Activated CD4-positive, alpha-beta T cell treated with anti-CD3 and anti-CD28 coated beads for 4 hours (primary cell): ENCODE measurements at regions not wholly inside any gene's neighbourhood (a gene's known extent, or its start where the extent isn't known, plus 50 kb on each side); places are given as distances from the start of the nearest gene placed in this dataset.

ENCODE experiments used
- DNase-seq, 2 donors: peaks; one replicate each; pipeline ENCODE4 v3.0.0-alpha.2; 2020

GRCh38 chr6:40743226-40743625 is 156.1 kb upstream of the LRFN2 start:
- no peak for DNase-seq

- no peak for DNase-seq
Observed at GRCh38 chr6:40740518-40740917, 153.4 kb upstream of the LRFN2 start.

DNA sequence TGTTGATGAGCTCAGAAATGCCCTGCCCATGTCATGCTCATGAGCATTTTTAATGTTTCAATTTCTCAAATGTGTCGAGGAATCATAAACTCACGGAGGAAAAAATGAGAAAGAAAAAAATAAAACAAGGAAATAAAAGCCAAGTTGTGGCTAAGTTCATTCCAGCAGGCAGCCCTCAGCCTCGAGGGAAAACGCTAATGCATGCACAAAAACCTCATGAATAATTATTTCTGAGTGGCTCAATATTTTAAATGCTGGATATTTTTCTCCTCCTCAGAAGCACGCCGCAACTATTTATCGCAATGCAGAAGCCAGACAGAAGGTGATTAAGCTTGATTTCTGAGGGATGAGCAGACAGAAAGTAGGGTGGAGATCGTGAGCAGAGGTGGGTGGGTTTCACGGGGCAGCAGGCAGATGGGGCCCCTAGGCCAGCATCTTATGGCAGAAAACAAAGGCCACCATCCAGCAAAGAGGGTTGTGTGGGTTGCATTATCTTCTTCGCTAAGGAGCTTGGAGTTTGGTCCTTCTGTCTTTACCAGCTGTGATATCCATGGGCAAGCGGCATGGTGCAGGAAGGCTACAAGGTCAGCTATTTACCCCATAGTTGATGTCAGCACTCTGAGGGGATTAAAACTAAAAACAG is 151.5 kb upstream of the LRFN2 start:
- DNase-seq = no peak

DNA sequence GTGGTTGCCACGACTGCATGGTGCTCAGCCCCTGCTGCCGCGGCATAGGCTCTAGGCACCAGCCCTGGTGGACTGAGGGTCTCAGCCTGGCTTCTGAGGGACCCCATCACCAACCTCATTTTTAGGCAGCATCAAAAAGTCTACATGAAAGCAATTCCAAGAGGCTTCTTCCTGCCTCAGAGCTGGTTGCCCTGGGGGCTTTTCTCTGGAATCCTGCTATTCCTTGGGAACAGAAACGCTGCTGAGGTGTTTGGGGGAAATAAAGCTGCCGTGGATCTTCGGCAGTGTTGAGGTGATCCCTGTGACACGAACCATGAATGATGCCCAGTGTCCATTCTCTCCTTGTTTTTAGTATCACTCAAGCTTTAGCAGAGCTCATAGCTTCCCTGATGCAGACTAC is 148.4 kb upstream of the LRFN2 start:
- no peak for DNase-seq

GRCh38 chr6:40735121-40735520 is 148.0 kb upstream of the LRFN2 start:
- no peak for DNase-seq

DNA sequence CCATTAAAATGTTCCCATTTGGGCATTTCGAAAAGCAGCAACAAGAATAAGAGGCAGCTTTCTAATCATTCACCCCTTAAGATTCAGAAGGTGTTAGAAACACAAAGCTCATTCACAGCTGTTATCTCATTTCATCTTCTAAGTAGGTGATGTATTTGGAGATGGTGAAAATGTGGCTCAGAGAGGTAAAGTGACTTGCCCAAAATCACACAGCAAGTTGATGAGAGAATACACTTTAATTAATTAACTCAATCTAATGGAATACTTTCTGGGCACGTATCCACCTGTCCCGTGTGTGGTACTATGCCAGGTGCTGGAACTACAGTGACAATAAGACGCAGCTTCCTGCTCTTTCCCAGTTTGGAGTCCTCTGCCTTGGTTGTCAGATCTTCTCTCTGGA is 147.4 kb upstream of the LRFN2 start:
- no peak for DNase-seq

GRCh38 chr6:40733770-40734396 is 146.7 kb upstream of the LRFN2 start:
- no peak for DNase-seq

GRCh38 chr6:40733290-40733689 is 146.1 kb upstream of the LRFN2 start:
- no peak for DNase-seq

GRCh38 chr6:40732878-40733277 is 145.7 kb upstream of the LRFN2 start:
- no peak for DNase-seq

DNA sequence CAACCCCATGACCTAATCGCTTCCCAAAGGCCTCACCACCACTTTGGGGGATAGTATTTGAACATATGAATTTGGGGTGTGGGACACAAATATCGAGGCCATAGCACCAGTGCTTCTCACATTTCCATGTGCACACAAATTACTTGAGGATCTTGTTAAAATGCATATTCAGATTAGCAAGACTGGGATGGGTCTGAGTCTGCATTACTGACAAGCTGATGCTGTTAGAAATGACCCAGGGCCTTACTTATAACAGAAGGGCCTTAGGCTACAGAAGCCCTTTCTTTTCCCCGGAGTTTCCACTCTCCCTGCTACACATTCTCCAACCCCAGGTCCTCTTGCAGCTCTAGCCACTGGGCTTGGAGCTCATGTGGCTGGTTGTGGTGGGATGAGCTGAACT is 141.5 kb upstream of the LRFN2 start:
- DNase-seq = no peak

DNA sequence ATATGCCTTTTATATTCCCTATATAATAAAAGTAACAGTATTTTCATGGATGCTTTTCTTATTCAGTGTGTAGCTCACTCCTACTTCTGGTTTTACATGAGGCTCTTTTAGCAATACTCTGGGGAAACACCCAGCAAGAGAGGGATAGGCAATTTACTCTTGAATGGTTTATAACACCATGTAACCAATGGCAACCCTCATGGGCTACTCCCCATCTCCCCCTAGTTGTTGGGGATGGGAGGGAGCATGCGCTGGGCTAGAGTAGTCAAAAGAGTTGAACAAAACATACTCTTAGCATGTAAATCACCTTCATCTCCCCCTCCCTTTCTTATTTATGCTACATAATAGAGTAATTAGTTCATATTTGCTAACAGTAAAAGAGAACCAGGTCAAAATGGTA is 140.1 kb upstream of the LRFN2 start:
- DNase-seq = no peak

GRCh38 chr6:40726853-40727252 is 139.7 kb upstream of the LRFN2 start:
- DNase-seq = no peak

GRCh38 chr6:40725390-40725789 is 138.2 kb upstream of the LRFN2 start:
- DNase-seq = no peak

GRCh38 chr6:40724886-40725285 is 137.7 kb upstream of the LRFN2 start:
- no peak for DNase-seq

GRCh38 chr6:40723967-40724366 is 136.8 kb upstream of the LRFN2 start:
- DNase-seq = no peak

- no peak for DNase-seq
Observed at GRCh38 chr6:40722553-40723258, 135.5 kb upstream of the LRFN2 start.

DNA sequence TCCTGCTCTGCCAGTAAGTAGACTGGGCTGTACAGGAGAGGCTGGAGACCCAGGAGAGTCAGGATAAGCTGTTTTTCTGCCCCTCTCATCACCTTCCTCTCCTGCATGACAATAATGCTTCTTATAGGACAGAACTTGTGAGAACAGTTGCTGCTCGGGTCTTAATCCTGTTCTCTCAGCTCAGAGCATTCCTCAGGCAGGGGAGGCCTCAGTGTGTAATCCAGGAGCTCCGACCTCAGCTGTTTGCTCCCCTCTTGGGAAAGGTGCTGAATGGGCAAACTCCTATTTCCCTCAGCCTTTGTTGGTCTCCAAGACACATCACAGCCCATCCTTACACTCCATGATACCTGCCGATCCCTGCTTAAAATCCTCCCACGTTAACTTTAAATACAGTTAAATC is 134.9 kb upstream of the LRFN2 start:
- no peak for DNase-seq

- DNase-seq = no peak
Observed at GRCh38 chr6:40721271-40721952, 134.2 kb upstream of the LRFN2 start.

- no peak for DNase-seq
Observed at GRCh38 chr6:40720375-40720748, 133.2 kb upstream of the LRFN2 start.

DNA sequence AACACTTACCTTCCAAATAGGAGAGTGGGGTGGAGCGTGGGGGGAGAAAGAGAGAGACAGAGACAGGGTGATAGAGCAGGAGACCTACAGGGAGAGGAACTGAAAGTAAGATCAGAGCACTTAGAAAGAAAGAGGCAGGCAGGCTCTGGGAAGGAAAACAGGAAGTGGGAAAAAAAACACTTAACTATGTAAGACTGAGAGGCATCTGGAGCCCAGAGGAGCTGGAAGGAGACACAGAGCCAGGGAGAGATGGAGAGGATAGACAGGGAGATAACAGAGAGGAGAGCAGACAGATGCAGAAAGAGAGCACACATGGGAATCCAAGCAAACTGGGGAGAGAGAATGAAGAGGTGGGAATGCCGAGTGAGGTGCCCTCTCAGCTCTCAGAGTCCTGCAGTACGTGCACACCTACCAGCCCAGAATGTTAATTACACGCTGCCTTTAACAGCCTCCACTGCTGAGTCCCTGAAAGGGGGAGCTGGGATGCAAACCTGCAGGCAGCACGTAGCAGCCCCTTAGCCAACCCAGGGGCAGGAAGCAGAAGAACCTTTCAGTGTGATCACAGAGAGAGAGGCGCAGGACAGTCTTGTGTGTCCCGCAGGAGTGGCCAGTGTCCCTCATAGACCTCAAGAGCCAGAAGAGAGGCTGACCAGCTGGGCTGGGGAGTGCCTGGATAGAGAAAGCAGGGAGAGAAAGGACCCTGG is 132.7 kb upstream of the LRFN2 start:
- DNase-seq = no peak

GRCh38 chr6:40718401-40718800 is 131.2 kb upstream of the LRFN2 start:
- no peak for DNase-seq

- no peak for DNase-seq
Observed at GRCh38 chr6:40717411-40718057, 130.4 kb upstream of the LRFN2 start.
